Parathyroid adenoma (tissue), 2 donors: ENCODE measurements at regions not wholly inside any gene's neighbourhood (a gene's known extent, or its start where the extent isn't known, plus 50 kb on each side); places are given as distances from the start of the nearest gene placed in this dataset.

Experiments used
- H2AFZ ChIP-seq: fragments of 300-600 bp; sonication (generic); one replicate; pipeline ENCODE4 v1.7.0; 2017; ENCODE audit warnings: antibody characterized with exemption, mild to moderate bottlenecking
- H3K27ac ChIP-seq: fragments of 300-600 bp; sonication (generic); one replicate; pipeline ENCODE4 v1.7.0; 2017
- H3K27me3 ChIP-seq: fragments of 300-600 bp; sonication (generic); one replicate; pipeline ENCODE4 v1.7.0; 2017; ENCODE audit warnings: low read length; ENCODE audit not compliant: control insufficient read depth, insufficient read depth
- H3K36me3 ChIP-seq: fragments of 300-600 bp; sonication (generic); one replicate; pipeline ENCODE4 v1.7.0; 2017; ENCODE audit warnings: low read length; ENCODE audit not compliant: control insufficient read depth, insufficient read depth
- H3K4me1 ChIP-seq: fragments of 300-600 bp; sonication (generic); one replicate; pipeline ENCODE4 v1.7.0; 2017; ENCODE audit warnings: control low read depth
- H3K4me2 ChIP-seq: fragments of 300-600 bp; sonication (generic); one replicate; pipeline ENCODE4 v1.7.0; 2017; ENCODE audit warnings: low read length
- H3K4me3 ChIP-seq: fragments of 300-600 bp; sonication (generic); one replicate; pipeline ENCODE4 v1.7.0; 2017; ENCODE audit warnings: low read depth, low read length
- H3K79me2 ChIP-seq: fragments of 300-600 bp; sonication (generic); one replicate; pipeline ENCODE4 v1.7.0; 2017; ENCODE audit warnings: control low read depth
- H3K9ac ChIP-seq: fragments of 300-600 bp; sonication (generic); one replicate; pipeline ENCODE4 v1.7.0; 2017; ENCODE audit warnings: mild to moderate bottlenecking
- H3K9me3 ChIP-seq: fragments of 300-600 bp; sonication (generic); one replicate; pipeline ENCODE4 v1.7.0; 2017; ENCODE audit warnings: low read length; ENCODE audit not compliant: control insufficient read depth
- CTCF ChIP-seq: fragments of 300-600 bp; sonication (generic); IDR thresholded peaks from one replicate; pipeline ENCODE4 v1.7.0; 2017; ENCODE audit warnings: antibody characterized with exemption, mild to moderate bottlenecking
- donor health status: primary hyperparathyroidism.

- Histone ChIP-seq H3K9ac (no peak overlapping the region), H3K4me2 (no peak overlapping the region), H3K79me2 (no peaks in the 10 kb centered on the region), H3K27me3 (no peaks in the 10 kb centered on the region), H3K27ac (no peak overlapping the region), H3K4me3 (no peak overlapping the region), H2AFZ (no peak overlapping the region), H3K36me3 (no peaks in the 10 kb centered on the region), H3K9me3 (no peaks in the 10 kb centered on the region), H3K4me1 (no peaks in the 10 kb centered on the region)
- TF ChIP-seq CTCF: no peak
Observed at GRCh38 chr9:82404196-82404870, 415.8 kb downstream of the SPATA31D1 start.

GRCh38 chr9:82404881-82405280 lies 416.3 kb downstream of the SPATA31D1 start:
- no peak for TF ChIP-seq CTCF
- H3K27ac ChIP-seq: no peak overlapping the region
- H3K4me1 ChIP-seq: no peaks in the 10 kb centered on the region
- H3K4me2 ChIP-seq: no peak overlapping the region
- no peaks in the 10 kb centered on the region for H3K36me3 ChIP-seq
- H2AFZ ChIP-seq: no peak overlapping the region
- H3K79me2 ChIP-seq: no peaks in the 10 kb centered on the region
- no peaks in the 10 kb centered on the region for H3K9me3 ChIP-seq
- no peaks in the 10 kb centered on the region for H3K27me3 ChIP-seq
- H3K9ac ChIP-seq: no peak overlapping the region
- no peak overlapping the region for H3K4me3 ChIP-seq

GRCh38 chr9:82406456-82407085 lies 418.0 kb downstream of the SPATA31D1 start:
- Histone ChIP-seq H3K27me3 (no peaks in the 10 kb centered on the region), H3K4me2 (no peak overlapping the region), H3K9ac (no peak overlapping the region), H3K9me3 (no peaks in the 10 kb centered on the region), H3K27ac (no peak overlapping the region), H2AFZ (no peak overlapping the region), H3K4me1 (no peaks in the 10 kb centered on the region), H3K4me3 (no peak overlapping the region), H3K79me2 (no peaks in the 10 kb centered on the region), H3K36me3 (no peaks in the 10 kb centered on the region)
- TF ChIP-seq CTCF: no peak

DNA sequence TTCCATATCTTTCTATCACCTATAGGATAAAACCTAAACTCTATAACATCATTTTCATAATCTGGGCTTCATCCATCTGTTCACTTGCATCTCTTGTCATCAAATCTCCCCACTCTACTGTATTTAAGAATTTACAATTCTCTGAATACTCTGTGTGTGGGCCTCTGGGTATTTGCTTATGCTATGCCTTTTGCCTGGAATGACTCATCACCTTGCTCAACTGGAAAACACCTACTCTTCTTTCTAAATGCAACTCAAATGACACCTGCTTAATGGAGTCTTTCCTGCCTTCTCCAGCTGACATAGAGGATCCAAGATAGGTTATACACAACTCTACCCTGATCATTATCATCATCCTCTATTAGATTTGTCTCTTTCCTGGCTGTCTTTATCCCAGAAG lies 421.7 kb downstream of the SPATA31D1 start:
- H3K9me3 ChIP-seq: no peaks in the 10 kb centered on the region
- no peak overlapping the region for H3K27ac ChIP-seq
- TF ChIP-seq CTCF: no peak

DNA sequence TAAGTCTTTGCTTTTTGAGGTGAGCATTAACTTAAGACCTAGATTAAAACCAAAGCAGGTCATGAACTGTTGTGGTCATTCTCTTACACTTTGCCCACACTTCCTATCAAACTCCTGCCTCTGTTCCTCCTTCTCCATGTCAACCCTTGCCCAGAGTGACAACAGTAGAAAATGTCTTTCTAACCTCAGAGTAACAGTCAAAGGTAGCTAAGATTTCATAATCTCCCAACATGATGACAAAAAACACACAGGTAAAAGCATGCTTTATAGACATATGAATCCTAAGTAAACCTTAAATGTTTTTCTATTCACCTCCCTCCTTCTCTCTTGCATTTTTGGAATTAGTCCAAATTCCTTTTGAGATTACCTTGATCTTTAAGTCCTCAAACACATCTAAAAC lies 422.3 kb downstream of the SPATA31D1 start:
- Histone ChIP-seq H3K4me1 (no peaks in the 10 kb centered on the region), H3K27ac (no peak overlapping the region), H3K79me2 (no peaks in the 10 kb centered on the region), H3K4me3 (no peak overlapping the region), H3K27me3 (no peaks in the 10 kb centered on the region), H3K9ac (no peak overlapping the region), H3K4me2 (no peak overlapping the region), H3K36me3 (no peaks in the 10 kb centered on the region), H2AFZ (no peak overlapping the region), H3K9me3 (no peaks in the 10 kb centered on the region)
- no peak for TF ChIP-seq CTCF

More for the DNA sequence above, 421.7 kb downstream of the SPATA31D1 start:
- Histone ChIP-seq H3K27me3 (no peaks in the 10 kb centered on the region), H3K9ac (no peak overlapping the region), H3K79me2 (no peaks in the 10 kb centered on the region), H3K4me2 (no peak overlapping the region), H3K4me1 (no peaks in the 10 kb centered on the region), H3K4me3 (no peak overlapping the region), H2AFZ (no peak overlapping the region), H3K36me3 (no peaks in the 10 kb centered on the region)
